ENCODE measurements at regions not wholly inside any gene's neighbourhood (a gene's known extent, or its start where the extent isn't known, plus 50 kb on each side); places are given as distances from the start of the nearest gene placed in this dataset.

- DNase-seq (ENCODE audit: low read depth in 1 of 2, low spot score in 1 of 2) = no peak
- no peak for TF ChIP-seq POLR2AphosphoS5 (IDR thresholded peaks at IDR 0.05; ENCODE audit: low read depth)
- Histone ChIP-seq H3K27ac (replicated peaks) (no peak overlapping the region), H3K27me3 (ENCODE audit: insufficient read depth, poor library complexity, severe bottlenecking) (no peaks in the 10 kb centered on the region), H3K4me3 (replicated peaks; ENCODE audit: insufficient read depth, low read length) (no peak overlapping the region)
Observed at GRCh38 chr10:3882855-3883254, 97.8 kb upstream of the KLF6 start.

GRCh38 chr10:3881622-3882021, 96.6 kb upstream of the KLF6 start:
- Histone ChIP-seq H3K27me3 (ENCODE audit: insufficient read depth, poor library complexity, severe bottlenecking) (no peaks in the 10 kb centered on the region), H3K4me3 (replicated peaks; ENCODE audit: insufficient read depth, low read length) (no peak overlapping the region), H3K27ac (replicated peaks) (no peak overlapping the region)
- no peak for TF ChIP-seq GABPA (IDR thresholded peaks at IDR 0.05; ENCODE audit: low read depth)
- no peak for DNase-seq (ENCODE audit: low read depth in 1 of 2, low spot score in 1 of 2)

GRCh38 chr10:3879073-3879472, 94.1 kb upstream of the KLF6 start:
- Histone ChIP-seq H3K27me3 (ENCODE audit: insufficient read depth, poor library complexity, severe bottlenecking) (no peaks in the 10 kb centered on the region), H3K27ac (replicated peaks) (no peak overlapping the region), H3K4me3 (replicated peaks; ENCODE audit: insufficient read depth, low read length) (no peak overlapping the region)

GRCh38 chr10:3877211-3878000, 92.4 kb upstream of the KLF6 start:
- no peak for DNase-seq (ENCODE audit: low read depth in 1 of 2, low spot score in 1 of 2)
- no peak overlapping the region for H3K4me3 ChIP-seq (replicated peaks; ENCODE audit: insufficient read depth, low read length)
- TF ChIP-seq GABPA (IDR thresholded peaks at IDR 0.05; ENCODE audit: low read depth) = no peak
- no peak for TF ChIP-seq SPI1 (IDR thresholded peaks at IDR 0.05; ENCODE audit: borderline replicate concordance, low read depth)
- TF ChIP-seq REST (IDR thresholded peaks at IDR 0.05; ENCODE audit: insufficient replicate concordance, low read depth) = no peak
- no peak for TF ChIP-seq POLR2AphosphoS5 (IDR thresholded peaks at IDR 0.05; ENCODE audit: low read depth)
- no peak for TF ChIP-seq CTCF (IDR thresholded peaks at IDR 0.05; ENCODE audit: insufficient read depth, low read length)
- H3K27me3 ChIP-seq (ENCODE audit: insufficient read depth, poor library complexity, severe bottlenecking) = no peaks in the 10 kb centered on the region
- no peak overlapping the region for H3K27ac ChIP-seq (replicated peaks)

More at GRCh38 chr10:3879073-3879472, 94.1 kb upstream of the KLF6 start:
- DNase-seq (ENCODE audit: low read depth in 1 of 2, low spot score in 1 of 2) = no peak
- TF ChIP-seq GABPA (IDR thresholded peaks at IDR 0.05; ENCODE audit: low read depth) = no peak
- TF ChIP-seq POLR2AphosphoS5 (IDR thresholded peaks at IDR 0.05; ENCODE audit: low read depth) = no peak
- no peak for TF ChIP-seq SPI1 (IDR thresholded peaks at IDR 0.05; ENCODE audit: borderline replicate concordance, low read depth)
- no peak for TF ChIP-seq REST (IDR thresholded peaks at IDR 0.05; ENCODE audit: insufficient replicate concordance, low read depth)
- no peak for TF ChIP-seq CTCF (IDR thresholded peaks at IDR 0.05; ENCODE audit: insufficient read depth, low read length)
